ENCODE measurements at regions not wholly inside any gene's neighbourhood (a gene's known extent, or its start where the extent isn't known, plus 50 kb on each side); places are given as distances from the start of the nearest gene placed in this dataset.
"Not testable (repeated sequence)": the region's sequence is repeated elsewhere in the genome, so short reads cannot be mapped to it uniquely, and the experiment has no call there.

DNA sequence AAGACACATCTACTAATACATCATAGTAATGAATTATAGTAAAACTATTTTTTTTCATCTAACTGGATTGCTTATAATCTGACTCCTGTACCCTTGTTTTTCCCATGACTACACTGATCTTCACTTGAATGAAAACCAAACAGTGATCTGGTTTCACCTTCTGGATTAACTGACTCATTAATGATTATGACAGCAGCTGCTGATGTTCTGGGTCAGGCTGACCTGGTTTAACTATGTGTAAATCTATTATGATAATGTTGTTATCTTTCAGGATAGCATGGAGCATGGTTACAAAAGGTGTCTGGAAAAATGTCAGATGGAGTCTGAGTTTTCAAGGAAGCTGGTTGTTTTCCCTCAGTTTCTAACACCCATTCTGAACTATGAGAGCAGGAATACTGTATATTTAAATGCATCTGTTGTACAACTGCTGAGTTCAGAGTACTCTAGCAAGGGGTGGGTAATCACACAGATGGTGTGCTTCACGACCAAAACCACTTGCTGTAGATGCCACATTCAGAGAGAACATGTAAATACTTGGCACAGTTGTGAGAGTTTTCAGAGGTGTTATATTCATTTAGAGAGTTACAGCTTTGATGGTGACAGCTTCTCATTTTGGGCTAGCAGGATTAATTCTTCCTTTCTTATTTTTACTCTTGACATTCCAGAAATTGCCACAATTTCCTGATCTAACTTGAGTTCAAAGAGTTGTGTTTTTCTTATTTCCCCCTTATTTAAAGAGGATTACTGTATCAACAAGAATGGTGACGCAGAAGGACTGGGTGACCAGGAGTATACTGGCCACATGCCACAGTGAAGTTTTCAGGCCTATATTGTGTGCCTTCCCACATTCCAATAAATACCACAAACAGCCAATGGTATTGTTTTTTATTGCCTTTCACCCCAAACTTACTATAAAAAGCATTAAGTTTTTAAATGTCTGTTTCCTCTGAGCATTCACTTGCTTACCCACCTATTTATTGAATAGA, 249.7 kb upstream of the TET2 start:
- DNase-seq (ENCODE audit: low spot score), result no peak

DNA sequence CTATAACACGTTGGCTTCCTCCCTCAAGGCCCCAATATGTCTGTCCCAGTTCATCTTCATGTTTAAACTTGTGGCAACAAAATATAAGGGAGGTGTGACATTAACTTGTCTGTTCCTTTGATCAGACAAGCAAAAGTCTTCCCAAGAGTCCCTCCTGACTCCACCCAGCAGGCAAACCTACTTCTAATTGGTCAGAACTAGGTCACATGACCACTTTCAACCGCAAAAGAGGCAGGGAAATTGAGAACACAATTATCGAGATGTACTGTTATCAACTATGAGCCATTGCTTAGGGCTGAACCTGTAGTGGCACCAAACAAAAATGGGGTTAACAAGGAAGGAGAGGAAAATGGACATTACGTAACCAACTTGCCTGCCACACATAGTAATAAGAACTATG, 246.8 kb upstream of the TET2 start:
- no peak for DNase-seq (ENCODE audit: low spot score)

DNA sequence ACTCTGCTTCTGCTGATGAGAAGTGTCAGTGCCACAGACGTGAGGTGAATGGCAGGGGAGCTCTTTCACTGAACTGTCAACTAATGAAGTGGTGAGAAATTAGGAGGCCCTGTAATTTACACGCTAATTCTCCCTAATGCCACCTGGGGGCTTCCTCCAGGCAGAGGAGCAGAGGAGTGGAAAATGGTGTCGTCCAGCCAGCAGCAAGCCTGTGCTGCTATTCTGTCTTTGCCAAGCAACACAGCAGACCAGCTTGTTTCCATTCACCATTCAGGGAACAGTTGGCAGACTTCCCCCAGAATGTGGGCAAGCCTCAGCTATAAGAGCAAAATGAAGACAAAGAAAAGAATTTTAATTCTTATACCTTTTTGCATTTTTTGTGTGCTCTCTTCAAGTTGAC, 245.2 kb upstream of the TET2 start:
- DNase-seq (ENCODE audit: low spot score), result no peak

- no peak for DNase-seq (ENCODE audit: low spot score)
Measured at GRCh38 chr4:104901961-104902605, 244.6 kb upstream of the TET2 start.

GRCh38 chr4:104905065-104905464, 241.6 kb upstream of the TET2 start:
- DNase-seq (ENCODE audit: low spot score), result no peak

DNA sequence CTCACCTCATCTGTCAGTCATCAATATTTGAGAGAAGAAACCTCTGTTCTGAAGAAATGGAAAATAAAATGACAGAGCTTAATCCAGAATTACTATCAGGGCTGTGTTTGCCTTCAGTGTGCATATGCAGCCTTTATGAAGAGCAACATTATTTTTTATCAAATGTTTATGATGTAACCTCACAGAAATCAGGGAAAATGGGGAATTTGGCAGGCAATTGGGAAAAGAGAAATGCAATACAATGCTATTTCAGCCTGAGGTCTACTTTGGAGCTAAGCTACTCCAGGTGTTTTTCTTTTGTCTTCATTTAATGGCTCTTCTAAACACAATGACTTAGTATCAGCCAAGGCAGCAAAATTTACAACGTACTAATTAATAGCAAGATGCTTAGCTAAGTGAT, 241.1 kb upstream of the TET2 start:
- DNase-seq (ENCODE audit: low spot score), result no peak

GRCh38 chr4:104906276-104906675, 240.4 kb upstream of the TET2 start:
- DNase-seq (ENCODE audit: low spot score), result no peak

DNA sequence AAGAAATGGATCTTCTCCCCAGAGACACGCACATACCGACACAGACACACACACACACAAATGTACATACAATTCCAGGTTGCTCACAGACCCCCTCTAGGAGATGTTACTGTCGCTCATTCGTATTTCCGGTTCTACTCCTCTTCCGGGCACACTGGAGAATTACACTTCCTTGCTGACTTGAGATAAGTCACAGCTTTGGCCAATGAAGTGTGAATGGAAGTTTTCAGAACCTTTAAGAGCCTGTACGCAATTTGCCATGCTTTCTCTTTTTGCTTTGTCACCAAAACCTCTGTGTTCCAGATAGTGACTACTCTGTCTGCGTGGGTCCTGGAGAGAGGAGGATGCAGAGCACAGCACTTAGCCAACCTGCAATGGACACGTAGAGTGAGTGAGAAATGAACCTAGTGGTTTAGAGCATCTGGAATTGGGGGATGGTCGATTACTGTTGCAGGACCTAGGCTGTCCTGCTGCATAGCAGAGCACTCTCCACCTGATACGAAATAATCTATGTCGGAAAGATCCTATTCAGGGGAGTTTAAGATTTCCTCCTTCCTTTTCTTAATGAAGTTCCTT, 239.5 kb upstream of the TET2 start:
- no peak for DNase-seq (ENCODE audit: low spot score)

DNA sequence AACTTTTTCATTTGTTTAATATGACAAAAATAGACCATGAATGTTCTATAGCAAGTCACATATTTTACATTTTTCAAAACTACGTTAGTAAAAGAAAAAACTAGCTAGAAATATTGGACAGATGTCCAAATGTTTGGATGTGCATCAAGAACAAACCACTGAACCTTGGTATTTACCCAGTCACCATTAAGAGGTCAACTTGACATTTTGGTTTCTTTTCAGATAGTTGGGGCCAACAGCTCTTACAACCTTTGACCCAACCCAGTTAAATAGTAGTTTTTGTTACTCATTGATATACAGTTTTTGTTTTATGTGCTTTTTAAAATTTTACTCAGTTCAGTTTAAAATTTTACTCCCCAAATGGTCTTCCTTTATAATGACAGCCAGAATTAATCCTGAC, 238.7 kb upstream of the TET2 start:
- no peak for DNase-seq (ENCODE audit: low spot score)

DNA sequence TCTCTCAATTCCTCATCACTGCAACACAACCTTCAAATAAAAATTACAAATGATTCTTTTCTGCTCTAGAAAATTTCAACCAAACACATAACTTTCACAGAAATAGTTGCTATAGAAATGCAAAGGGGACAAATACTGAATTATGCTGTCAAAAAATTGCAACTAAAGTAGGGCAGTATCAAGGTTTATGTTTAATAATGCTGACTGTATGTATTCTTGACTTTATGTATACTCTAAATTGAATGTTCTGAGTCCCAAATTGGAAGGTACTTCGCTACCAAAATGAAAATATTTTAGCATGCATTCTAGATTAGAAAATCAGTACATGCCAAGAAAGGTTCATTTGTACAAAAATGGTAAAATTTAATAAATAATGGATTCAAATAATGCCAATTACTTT, 237.3 kb upstream of the TET2 start:
- no peak for DNase-seq (ENCODE audit: low spot score)

DNA sequence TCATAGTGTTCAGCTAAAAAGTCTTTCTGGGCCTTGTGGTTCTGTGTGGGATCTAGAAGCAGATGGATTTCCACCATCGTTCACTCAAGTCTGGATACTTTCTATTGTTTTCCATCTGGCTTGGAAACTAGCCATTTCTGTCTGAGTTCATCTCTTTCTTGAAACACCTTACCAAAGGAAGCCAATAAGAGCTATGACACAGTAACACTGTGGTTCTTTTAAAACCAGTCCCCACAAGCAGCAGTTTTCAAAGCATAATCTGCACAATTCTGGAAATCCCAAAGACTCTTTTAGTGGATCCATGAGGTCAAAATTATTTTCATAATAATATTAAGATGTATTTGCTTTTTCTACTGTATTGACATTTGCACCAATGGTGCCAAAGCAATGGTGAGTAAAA, 234.2 kb upstream of the TET2 start:
- DNase-seq (ENCODE audit: low spot score), result no peak

GRCh38 chr4:104915373-104915772, 231.3 kb upstream of the TET2 start:
- no peak for DNase-seq (ENCODE audit: low spot score)

DNA sequence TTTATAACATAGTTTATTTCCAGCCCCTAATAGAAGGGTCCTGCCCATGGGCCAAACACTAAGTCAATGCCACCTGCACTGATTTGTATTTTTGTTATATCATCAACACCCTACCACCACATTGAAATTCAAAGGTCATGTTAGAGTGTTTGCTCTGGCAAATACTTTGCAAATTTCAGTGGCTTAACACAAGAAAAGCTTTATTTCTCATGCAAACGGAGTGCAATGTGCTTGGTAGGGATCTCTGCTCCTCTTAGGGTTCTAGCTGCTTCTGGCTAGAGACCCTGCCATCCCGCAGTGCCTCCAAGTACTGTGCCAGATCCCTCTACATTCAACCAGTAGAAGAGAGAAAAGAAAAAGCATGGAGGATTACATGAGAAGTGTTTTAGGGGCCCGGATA, 230.8 kb upstream of the TET2 start:
- DNase-seq (ENCODE audit: low spot score), result no peak

DNA sequence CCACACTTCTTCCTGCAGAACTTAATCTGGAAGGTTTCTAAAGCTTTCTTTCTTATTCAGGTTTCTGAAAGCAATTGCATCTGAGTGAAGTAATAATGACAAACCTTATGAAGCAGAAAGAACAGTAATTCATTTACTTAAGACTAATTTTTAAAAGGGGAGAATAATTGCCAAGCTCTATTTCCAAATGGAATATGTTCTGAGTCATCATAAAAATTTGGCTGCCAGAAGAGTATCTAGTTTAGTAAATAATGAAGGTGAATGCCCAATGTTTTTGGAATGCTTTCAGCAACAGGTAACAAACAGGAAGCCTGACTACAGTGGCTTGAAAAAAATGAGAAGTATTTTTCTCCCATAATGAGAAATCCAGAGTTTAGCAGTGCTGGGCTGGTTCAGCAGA, 227.3 kb upstream of the TET2 start:
- no peak for DNase-seq (ENCODE audit: low spot score)

DNA sequence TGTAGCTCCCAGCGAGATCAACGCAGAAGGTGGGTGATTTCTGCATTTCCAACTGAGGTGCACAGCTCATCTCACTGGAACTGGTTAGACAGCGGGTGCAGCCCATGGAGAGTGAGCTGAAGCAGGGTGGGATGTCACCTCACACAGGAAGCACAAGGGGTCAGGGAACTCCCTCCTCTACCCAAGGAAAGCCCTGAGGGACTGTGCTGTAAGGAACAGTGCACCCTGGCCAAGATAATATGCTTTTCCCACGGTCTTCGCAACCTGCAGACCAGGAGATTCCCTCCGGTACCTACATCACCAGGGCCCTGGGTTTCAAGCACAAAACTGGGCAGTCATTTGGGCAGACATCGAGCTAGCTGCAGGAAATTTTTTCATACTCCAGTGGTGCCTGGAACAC, 216.4 kb upstream of the TET2 start:
- DNase-seq (ENCODE audit: low spot score), result no peak

DNA sequence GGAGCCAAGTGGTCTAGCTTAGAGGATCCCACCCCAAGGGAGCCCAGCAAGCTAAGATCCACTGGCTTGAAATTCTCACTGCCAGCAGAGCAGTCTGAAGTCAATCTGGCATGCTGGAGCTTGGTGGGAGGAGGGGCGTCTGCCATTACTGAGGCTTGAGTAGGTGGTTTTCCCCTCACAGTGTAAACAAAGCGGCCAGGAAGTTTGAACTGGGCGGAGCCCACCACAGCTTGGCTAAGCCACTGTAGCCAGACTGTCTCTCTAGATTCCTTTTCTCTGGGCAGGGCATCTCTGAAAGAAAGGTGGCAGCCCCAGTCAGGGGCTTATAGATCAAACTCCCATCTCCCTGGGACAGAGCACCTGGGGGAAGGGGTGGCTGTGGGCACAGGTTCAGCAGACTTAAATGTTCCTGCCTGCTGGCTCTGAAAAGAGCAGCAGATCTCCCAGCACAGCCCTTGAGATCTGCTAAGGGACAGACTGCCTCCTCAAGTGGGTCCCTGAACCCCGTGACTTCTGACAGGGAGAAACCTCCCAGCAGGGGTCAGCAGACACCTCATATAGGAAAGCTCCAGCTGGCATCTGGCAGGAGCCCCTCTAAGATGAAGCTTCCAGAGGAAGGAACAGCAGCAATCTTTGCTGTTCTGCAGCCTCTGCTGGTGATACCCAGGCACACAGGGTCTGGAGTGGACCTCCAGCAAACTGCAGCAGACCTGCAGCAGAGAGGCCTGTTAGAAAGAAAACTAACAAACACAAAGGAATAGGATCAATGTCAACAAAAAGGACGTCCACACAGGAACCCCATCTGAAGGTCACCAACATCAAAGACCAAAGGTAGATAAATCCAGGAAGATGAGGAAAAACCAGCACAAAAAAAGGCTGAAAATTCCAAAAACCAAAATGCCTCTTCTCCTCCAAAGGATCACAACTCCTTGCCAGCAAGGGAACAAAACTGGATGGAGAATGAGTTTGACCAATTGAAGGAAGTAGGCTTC, 215.6 kb upstream of the TET2 start:
- DNase-seq (ENCODE audit: low spot score), result not testable (repeated sequence)

GRCh38 chr4:104938624-104939023, 208.1 kb upstream of the TET2 start:
- no peak for DNase-seq (ENCODE audit: low spot score)

DNA sequence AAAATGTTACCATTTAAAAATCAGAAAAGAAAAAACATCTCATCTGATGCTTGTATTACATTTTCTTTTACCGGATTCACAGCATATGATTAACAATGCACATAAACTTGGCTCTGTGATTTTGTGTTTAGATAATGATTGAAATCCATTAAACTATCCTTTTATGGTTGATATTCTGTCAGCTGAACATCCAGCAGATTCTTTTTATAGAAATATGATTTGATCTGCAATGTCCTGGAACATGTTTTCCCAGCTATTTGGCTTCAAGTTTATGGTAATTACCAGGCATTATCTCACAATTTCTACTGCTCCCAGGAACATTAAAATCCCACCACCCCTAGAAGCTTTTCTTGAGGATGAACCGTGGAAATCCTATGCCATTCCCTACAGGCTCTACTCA, 205.7 kb upstream of the TET2 start:
- no peak for DNase-seq (ENCODE audit: low spot score)

DNA sequence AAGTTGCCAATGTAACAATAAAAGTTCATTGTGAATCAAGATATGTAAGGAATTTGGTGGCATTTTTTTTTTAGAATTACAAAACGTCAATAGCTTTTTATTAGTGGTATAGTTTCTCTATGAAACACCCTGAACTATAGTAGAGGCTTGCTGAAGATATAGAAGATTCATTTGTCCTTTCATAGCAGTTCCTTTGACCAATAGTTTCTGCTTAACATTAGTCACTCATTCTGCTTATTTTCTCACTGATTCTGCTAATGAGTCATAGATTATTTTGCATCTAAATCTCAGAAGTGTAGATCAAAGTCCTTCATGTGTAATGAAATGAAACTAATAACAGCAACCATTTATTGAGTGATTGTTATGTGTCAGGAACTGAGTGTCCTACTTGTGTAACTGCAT, 205.0 kb upstream of the TET2 start:
- no peak for DNase-seq (ENCODE audit: low spot score)

DNA sequence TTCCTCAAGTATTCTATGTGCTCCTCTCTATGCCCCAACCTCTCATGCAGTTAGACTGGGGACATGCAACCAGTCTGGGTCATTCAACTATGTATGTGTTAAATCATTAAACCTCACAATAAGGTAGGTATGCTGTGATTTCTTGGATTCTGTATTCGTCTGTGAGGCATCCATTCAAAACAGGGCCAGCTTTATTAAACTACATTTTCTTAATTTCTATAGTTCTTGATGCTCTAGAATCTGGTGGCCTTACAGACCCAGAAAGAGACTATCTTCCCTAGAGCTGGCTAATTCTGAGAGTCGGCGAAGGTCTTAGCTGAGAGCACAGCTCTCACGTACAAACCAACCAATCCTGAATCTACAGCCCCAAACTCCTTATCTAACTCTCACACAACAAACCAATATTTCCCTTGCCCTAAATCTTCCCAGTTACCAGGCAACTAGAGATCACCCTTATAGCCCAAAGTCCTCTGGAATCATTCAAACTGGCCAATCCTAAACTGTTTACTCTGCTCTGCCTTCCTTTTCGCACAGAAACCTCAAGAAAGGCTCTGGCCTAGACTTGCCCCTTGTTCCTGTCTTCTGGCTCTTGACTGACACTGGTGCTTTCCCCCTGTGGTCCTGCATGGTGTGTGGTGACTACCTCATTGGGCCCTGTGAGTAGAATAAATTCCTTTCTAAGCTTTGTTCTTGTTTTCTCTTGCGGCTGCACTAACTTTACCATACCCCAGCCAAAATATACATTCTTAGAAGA, 203.5 kb upstream of the TET2 start:
- DNase-seq (ENCODE audit: low spot score), result no peak

- DNase-seq (ENCODE audit: low spot score), result no peak
Measured at GRCh38 chr4:104944596-104944995, 202.1 kb upstream of the TET2 start.

Data from hematopoietic multipotent progenitor cell treated with erythropoietin and hydrocortisone succinate and interleukin-3 and kit ligand, for 17 days (in vitro differentiated cells).